Heart right ventricle (tissue), 16 donors: ENCODE measurements at regions not wholly inside any gene's neighbourhood (a gene's known extent, or its start where the extent isn't known, plus 50 kb on each side); places are given as distances from the start of the nearest gene placed in this dataset.

Experiments
- ATAC-seq, 8 donors: fragments of 200-7000 bp; cut with Tn5 transposase; one replicate each; pipeline ENCODE4 v1.9.1; 2020; ENCODE audit warnings: mild to moderate bottlenecking in 8 of 8, moderate library complexity in 8 of 8, moderate number of reproducible peaks in 1 of 8
- DNase-seq, 2 donors: peaks; one replicate each; pipeline ENCODE4 v3.0.0-alpha.2; 2020
- H3K27ac ChIP-seq, 10 donors: fragments of 200-600 bp; sonication (generic) in 2 of 10; one replicate each; pipeline versions ENCODE4 v1.5.0 to v1.8.0; 2020 to 2022; ENCODE audit warnings: mild to moderate bottlenecking in 3 of 10
- H3K27me3 ChIP-seq, 7 donors: fragments of 200-600 bp; one replicate each; pipeline ENCODE4 v1.8.0; 2021 to 2022; ENCODE audit warnings: mild to moderate bottlenecking in 2 of 7
- H3K36me3 ChIP-seq, 9 donors: fragments of 200-600 bp; sonication (generic) in 1 of 9; one replicate each; pipeline versions ENCODE4 v1.5.0 to v1.8.0; 2020 to 2022; ENCODE audit warnings: mild to moderate bottlenecking in 2 of 9
- H3K4me1 ChIP-seq, 9 donors: fragments of 200-600 bp; sonication (generic) in 1 of 9; one replicate each; pipeline versions ENCODE4 v1.5.0 to v1.8.0; 2020 to 2022; ENCODE audit warnings: mild to moderate bottlenecking in 4 of 9
- H3K4me3 ChIP-seq, 10 donors: fragments of 200-600 bp; sonication (generic) in 2 of 10; one replicate each; pipeline versions ENCODE4 v1.5.0 to v1.8.0; 2020 to 2022; ENCODE audit warnings: mild to moderate bottlenecking in 7 of 10, moderate library complexity in 2 of 10
- H3K9me3 ChIP-seq, 11 donors: fragments of 200-600 bp in 10 of 11; sonication (generic) in 2 of 11; one replicate each; pipeline versions ENCODE4 v1.5.0 to v1.8.0; 2013 to 2022; ENCODE audit warnings: mild to moderate bottlenecking in 2 of 11, control low read depth in 1 of 11, moderate library complexity in 1 of 11
- WGBS, 2 donors: extraction: QIAGEN DNeasy Blood & Tissue Kit; methylation state at CpG; one replicate each; pipeline ENCODE4 v1.1.7; 2013; ENCODE audit warnings: inconsistent platforms in 1 of 2; 5-methylcytosine and 5-hydroxymethylcytosine counted together
- intact Hi-C, 10 donors: fragments of 100-400 bp; cut with DNase I; formaldehyde crosslinking; loops; one replicate each; pipeline versions ENCODE4 v1.11.1 to v1.14.2; 2022
- TF ChIP-seq, protein P1 (sequence below), 9 donors: fragments of 200-600 bp; sonication (generic) in 2 of 9; IDR thresholded peaks; one replicate each; pipeline versions ENCODE4 v1.5.0 to v1.8.0; 2021 to 2022; ENCODE audit warnings: antibody characterized with exemption in 9 of 9, mild to moderate bottlenecking in 5 of 9, moderate library complexity in 1 of 9
- donor health status: Arrhythmogenic right ventricular cardiomyopathy.
- donor health status: ischemic (EF 13 %, LVEDD 7.1; RV severe dilation, severe dysfunction).
- donor health status: healthy with polysubstance abuse.
- donor health status: DM: no; HTN: yes; CAD: no.
- donor health status: DM: no; HTN: no; CAD: no.
- donor health status: ischemic (EF 25% LVEDD 6.9; RV normal size, moderate dysfunction).
- donor health status: ischemic (EF 25% LVEDD 5.7; RV mildly dilated, moderate dysfunction).
- donor health status: healthy.
- donor health status: DM: yes; HTN: yes; CAD: no.
- donor health status: Ischemic cardiomyopathy.
- donor health status: ischemic (EF 35%, LVEDD 5.7; RV mildly dilated, moderate dysfunction).
- donor health status: nonischemic (EF 11% LVEDD 7.7; RV severe dilation, severe dysfunction).
- donor health status: DM: yes; HTN: yes; CAD: no.
- donor health status: PGD.
- donor health status: ischemic (EF 29% LVEDD 5.4; RV normal size, mild dysfunction).
- donor health status: nonischemic (EF 23%, LVEDD 6.1; RV moderate dilation, normal function).

DNA sequence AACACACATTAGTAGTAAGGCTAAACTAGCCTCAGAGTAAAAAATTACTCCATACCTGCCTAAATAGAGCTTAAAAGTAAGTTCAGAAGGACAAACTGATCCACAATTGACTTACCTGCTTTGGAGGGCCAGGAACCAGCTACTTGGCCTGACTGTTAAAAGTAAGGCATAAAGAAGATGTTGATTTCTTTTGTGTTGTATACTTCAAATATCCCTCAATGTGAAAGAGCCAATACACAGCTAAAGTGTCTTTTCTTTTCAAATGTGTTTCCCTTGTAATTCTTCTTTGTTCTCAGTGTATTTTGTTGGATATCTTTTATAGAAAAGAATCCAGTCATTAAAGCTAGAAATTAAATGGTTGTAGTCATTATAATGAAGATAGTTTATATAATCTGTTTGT is 171.1 kb downstream of the TANC2 start:
- TF ChIP-seq, protein P1, sequence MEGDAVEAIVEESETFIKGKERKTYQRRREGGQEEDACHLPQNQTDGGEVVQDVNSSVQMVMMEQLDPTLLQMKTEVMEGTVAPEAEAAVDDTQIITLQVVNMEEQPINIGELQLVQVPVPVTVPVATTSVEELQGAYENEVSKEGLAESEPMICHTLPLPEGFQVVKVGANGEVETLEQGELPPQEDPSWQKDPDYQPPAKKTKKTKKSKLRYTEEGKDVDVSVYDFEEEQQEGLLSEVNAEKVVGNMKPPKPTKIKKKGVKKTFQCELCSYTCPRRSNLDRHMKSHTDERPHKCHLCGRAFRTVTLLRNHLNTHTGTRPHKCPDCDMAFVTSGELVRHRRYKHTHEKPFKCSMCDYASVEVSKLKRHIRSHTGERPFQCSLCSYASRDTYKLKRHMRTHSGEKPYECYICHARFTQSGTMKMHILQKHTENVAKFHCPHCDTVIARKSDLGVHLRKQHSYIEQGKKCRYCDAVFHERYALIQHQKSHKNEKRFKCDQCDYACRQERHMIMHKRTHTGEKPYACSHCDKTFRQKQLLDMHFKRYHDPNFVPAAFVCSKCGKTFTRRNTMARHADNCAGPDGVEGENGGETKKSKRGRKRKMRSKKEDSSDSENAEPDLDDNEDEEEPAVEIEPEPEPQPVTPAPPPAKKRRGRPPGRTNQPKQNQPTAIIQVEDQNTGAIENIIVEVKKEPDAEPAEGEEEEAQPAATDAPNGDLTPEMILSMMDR (IDR thresholded peaks at IDR 0.05) = no peak
- Histone ChIP-seq H3K27me3 (no peaks in the 10 kb centered on the region), H3K4me1 (peaks cover 0 to 4% (median 0%) of the 10 kb centered on the region in 9 donors), H3K36me3 (no peaks in the 10 kb centered on the region), H3K9me3 (no peaks in the 10 kb centered on the region), H3K27ac (no peak overlapping the region), H3K4me3 (no peak overlapping the region)
- ATAC-seq = no peak
- no peak for DNase-seq
- intact Hi-C loops = no loop called here

DNA sequence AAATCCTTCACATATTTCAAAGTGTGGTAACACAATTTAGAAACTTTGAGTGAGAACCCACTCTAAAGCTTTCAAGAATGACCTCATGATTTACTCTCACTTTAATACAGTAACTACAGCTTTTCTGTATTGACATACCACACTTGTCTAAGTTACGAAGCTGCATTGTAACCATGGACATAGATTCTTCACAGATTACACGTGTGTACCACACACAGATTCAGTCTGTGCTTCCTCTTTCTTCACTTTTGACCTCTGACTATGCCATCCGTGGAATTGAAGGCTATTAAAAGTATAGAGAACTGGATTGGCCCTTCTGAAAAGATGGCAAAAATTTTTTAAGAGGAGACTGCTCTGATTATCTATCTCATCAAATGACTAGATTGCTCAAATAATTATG is 172.7 kb downstream of the TANC2 start:
- intact Hi-C loops = no loop called here
- Histone ChIP-seq H3K4me3 (no peak overlapping the region), H3K9me3 (no peaks in the 10 kb centered on the region), H3K4me1 (peaks cover 0 to 4% (median 0%) of the 10 kb centered on the region in 9 donors), H3K27me3 (no peaks in the 10 kb centered on the region), H3K36me3 (no peaks in the 10 kb centered on the region), H3K27ac (no peak overlapping the region)
- TF ChIP-seq, protein P1 (IDR thresholded peaks at IDR 0.05) = no peak
- ATAC-seq (no peak), DNase-seq (no peak)
- WGBS, 2 donors = 73 to 77% methylated on average over 3 of the region's 3 CpGs

DNA sequence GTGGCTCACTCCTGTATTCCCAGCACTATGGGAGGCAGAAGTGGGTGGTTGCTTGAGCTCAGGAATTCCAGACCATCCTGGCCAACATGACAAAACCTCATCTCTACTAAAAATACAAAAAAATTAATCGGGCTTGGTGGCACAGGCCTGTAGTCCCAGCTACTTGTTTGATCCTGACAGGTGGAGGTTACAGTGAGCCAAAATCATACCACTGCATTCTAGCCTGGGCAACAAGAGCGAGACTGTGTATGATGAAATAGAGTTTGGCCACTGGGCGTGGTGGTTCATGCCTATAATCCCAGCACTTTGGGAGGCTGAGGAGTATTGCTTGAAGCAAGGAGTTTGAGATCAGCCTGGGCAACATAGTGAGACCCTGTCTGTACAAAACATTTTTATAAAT is 173.3 kb downstream of the TANC2 start:
- 95 to 97% methylated on average over 3 of the region's 3 CpGs for WGBS, 2 donors
- peaks cover 0 to 4% (median 0%) of the 10 kb centered on the region in 9 donors for H3K4me1 ChIP-seq
- H3K4me3 ChIP-seq = no peak overlapping the region
- TF ChIP-seq, protein P1 (IDR thresholded peaks at IDR 0.05) = no peak
- ATAC-seq (no peak), DNase-seq (no peak)
- no peaks in the 10 kb centered on the region for H3K36me3 ChIP-seq
- intact Hi-C loops = no loop called here
- no peak overlapping the region for H3K27ac ChIP-seq
- H3K9me3 ChIP-seq = no peaks in the 10 kb centered on the region
- no peaks in the 10 kb centered on the region for H3K27me3 ChIP-seq

DNA sequence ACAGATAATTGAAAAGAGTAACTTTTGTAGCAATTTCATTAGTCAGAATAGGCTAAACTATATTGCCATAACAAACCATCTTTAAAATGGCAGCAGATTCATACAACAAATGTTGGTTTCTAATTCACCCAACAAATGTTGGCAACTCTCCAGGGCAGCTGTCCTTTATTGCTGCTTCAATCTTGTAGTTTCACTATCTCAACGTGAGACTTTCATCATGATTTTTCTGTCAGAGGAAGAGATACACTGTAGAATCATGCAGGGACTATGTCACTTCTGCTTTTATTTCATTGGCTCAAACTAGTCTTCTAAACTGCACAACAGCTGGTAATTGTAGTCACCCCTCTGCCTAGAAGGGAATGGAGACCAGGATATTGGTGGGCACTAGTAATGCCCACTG is 174.2 kb downstream of the TANC2 start:
- WGBS, 2 donors = 19% methylated on average over 1 of the region's 1 CpG
- ATAC-seq (no peak), DNase-seq (peak in 1 of 2 donors; percentile 16)
- intact Hi-C loops = no loop called here
- peaks cover 0 to 3% (median 0%) of the 10 kb centered on the region in 11 donors for H3K9me3 ChIP-seq
- no peak overlapping the region for H3K27ac ChIP-seq
- H3K36me3 ChIP-seq = no peaks in the 10 kb centered on the region
- H3K4me1 ChIP-seq = peaks cover 0 to 4% (median 0%) of the 10 kb centered on the region in 9 donors
- TF ChIP-seq, protein P1 (IDR thresholded peaks at IDR 0.05) = no peak
- no peaks in the 10 kb centered on the region for H3K27me3 ChIP-seq
- no peak overlapping the region for H3K4me3 ChIP-seq
